Stimulated activated CD4-positive, alpha-beta T cell treated with anti-CD3 and anti-CD28 coated beads, Interleukin-12 subunit alpha, Interleukin-12 subunit beta, amount 100 ng/mL, for 24 hours (primary cell): ENCODE measurements at regions not wholly inside any gene's neighbourhood (a gene's known extent, or its start where the extent isn't known, plus 50 kb on each side); places are given as distances from the start of the nearest gene placed in this dataset.
"Not testable (repeated sequence)": the region's sequence is repeated elsewhere in the genome, so short reads cannot be mapped to it uniquely, and the experiment has no call there.

ENCODE experiments used
- DNase-seq, 2 experiments: peaks; one replicate each; pipeline ENCODE4 v3.0.0-alpha.2; 2020; ENCODE audit warnings: low read depth in 2 of 2

DNA sequence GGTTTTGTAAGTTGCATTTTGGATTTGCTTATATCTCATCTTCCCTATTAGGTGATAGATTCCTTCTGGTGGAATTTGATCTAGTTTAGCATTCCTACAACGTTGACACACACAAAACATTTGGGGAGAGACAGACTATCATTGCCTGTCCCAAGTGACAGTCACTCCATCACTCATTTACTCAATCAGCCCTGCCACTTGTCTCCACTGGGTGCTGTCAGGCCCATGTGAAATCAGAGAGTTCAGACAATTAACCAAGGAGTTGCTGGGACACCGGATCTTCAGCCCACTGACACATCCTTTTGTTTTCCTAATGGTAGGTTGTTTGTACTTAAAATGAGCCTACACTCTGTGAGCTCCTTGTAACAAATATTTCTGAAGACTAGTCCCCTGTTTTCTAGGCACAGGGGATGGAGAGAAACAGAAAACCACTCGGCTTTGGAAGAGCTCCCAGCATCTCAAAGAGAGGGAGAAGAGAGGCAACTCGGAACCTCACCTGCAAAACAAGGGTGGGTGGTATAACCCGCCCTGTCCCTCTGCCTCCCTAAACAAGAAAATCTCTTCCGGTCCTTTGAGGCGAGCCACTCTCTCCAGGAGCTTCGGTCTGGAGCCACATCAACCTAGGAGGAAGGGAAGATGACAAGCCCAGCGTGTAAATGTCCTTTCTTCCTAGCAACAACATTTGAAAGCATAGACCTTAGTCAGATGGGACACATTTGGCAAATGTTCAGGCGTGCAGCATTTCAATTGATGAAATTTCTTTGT lies 440.9 kb upstream of the KLF12 start:
- no peak for DNase-seq

DNA sequence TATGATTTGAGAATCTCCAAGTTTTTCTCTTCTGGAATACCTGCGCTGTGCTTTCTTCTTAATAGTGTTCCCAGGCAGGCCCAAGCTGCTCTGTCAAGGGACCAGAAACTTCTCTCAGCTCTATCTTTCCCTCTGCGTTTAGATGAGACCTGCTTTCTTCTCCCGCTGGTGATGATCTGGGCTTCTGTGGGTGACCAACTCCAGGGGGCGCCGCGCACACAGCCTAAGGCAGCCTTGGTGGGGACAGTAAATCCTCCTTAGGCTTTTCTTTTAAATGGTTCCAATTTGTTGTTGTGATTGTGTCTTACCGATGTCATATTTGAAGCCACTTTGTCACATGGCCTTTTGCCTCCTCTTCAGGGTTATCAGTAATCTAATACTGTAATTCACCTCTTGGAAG lies 439.4 kb upstream of the KLF12 start:
- peak in 1 of 2 experiments; percentile 8 for DNase-seq

DNA sequence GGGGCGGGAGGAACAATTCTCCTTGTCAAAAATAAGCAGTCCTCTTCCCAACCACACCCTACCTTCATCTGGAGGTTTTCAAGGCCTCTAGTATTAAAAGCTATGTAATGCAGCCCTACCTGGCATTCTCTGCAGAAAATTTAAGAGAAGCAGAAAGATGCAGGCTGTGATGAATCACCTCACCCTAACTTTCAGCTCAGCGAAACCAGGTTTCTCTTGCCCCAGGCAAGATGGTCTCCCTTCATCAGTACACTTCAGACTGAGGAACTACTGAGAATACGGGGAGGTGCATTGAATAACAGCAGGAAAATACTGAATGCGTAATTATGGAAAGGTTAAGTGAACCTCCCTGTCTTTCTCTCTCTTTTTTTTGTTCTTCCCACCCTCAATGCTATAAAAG lies 437.6 kb upstream of the KLF12 start:
- DNase-seq: no peak

DNA sequence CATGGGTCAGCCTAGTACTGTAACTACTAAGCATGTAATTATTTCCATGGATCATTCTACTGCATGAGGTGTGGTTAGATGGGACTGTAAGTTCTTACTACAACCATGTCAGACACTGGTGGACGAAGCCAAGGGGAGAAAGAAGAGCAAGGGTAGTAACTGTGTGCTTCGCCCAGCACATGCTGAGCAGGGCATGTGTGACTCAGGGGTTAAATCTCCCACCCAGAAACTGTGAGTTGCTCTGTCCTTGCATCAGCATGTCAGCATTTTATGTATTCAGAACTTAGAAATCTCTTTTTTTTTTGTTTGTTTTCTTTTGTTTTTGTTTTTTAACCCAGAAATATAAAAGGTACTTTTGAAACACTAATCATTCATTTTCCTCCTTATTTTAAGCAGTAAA lies 436.6 kb upstream of the KLF12 start:
- no peak for DNase-seq

DNA sequence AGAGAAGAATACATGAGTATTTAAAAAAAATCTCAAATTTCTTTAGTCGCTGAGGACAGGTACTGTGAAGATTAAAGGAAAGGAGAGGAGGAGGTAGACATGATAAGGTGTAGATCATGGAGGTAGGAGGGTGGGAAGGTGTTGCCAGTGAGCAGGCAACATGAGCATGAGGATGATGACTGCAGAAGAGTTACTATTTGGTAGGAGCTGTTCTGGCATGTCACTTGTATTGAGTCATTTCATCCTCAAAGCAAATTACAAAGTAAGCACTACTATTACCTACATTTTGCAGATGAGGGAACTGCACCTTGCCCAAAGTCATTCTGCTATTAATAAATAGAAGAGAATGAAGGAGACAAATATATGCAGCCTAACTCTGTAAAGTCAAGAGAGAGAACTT lies 435.8 kb upstream of the KLF12 start:
- no peak for DNase-seq

DNA sequence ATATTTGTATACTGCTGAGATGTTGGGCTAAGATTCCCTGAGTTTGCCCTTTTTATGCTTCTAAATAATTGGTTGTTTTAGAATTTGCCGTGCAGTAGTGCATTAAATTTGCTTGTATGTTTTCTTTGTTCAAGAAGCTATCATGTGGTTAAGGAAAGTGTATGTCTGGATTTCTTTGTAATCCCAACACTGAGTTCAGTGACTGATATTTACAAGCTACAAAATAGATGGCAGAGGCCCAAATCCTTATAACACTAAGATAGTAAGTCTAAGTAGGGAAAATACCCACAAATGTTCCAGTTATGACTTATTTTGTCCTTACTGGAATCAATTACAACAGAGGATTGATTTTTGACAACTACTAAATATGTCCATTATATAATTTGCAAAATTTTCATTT lies 435.0 kb upstream of the KLF12 start:
- DNase-seq: no peak

DNA sequence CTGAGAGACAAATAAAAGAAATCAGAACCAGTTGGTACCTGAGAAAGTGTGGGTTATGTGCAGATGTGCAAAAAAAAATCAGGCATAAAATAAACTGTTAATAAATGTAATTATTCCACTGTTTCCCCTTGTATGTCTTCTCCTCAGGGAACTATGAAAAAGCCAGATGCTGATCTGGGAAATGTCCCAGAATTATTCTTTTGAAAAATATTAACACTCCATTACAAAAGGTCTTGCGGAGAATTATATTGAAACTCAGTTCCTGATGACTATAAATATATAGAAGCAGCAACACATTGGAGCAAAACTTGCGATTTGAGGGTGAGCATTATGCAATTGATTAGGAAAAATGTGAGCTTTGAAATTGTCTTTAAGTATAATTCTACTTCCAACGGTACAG lies 433.3 kb upstream of the KLF12 start:
- DNase-seq: no peak

DNA sequence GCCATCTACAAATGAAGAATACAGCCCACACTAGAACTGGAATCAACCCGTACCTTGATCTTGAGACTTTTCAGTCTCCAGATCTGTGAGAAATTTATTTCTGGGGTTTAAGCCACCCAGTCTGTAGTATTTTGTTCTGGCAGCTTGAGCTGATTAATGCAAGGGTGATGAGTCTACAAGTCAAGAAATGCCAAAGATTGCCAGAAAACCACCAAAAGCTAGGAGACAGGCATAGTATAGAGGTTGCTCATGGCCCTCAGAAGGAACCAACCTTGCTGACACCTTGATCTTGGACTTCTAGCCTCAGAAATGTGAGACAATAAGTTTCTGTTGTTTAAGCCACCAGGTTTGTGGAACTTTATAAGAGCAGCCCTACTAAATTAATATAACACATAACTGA lies 428.2 kb upstream of the KLF12 start:
- no peak for DNase-seq

DNA sequence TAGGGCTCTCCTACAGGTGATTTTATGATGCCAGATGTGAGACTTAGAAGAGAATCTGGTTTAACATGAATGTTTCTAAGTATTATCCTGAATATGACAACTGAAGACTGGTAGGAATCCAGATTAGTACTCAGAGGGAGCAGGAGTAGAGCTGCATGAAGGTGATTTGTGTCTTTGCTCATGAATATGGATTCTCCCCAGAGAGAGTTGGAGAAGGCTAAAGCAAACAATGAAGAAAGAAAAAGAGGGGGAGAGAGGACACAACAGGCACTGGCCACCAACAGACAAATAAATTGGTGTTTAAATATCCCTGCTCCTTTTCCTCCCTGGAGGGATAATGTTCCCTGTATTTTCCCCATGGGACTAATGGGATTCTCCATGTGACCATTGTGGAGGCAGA lies 427.0 kb upstream of the KLF12 start:
- DNase-seq: no peak

DNA sequence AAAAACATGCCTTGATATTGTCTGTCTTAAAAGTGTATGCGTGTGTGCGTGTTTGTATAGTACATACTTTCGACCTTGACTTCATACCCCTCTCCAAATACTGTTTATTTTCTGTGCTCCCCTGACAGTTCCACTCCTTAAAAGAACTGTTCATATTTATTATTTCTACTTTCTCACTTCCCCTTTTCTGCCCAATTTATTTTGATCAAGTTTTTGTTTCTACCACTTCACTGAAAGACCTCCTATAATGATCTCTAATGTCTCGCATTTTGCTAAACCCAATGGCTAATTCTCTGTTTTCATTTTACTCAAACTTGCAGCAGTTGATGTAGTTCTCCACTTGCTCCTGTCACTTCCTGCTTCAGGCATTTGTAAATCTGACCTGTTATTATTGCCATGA lies 426.1 kb upstream of the KLF12 start:
- DNase-seq: no peak

DNA sequence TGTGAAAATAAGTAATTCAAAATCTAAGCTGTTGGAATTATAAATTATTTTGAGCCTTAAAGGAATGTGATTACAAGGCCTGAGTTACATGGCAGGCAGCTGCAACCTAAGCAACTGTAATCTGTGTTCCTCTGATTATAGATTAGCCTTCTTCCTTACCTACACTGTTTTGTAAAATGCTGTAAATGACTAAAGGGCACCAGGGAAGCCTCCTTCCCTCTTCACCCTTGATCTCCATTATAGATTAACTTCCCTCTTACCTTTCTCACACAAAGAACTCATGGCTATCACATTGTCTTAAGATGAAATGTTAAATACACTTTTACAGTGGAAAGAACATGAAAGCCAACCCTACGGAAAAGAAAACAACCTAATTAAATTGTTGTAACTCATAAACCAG lies 423.7 kb upstream of the KLF12 start:
- no peak for DNase-seq

DNA sequence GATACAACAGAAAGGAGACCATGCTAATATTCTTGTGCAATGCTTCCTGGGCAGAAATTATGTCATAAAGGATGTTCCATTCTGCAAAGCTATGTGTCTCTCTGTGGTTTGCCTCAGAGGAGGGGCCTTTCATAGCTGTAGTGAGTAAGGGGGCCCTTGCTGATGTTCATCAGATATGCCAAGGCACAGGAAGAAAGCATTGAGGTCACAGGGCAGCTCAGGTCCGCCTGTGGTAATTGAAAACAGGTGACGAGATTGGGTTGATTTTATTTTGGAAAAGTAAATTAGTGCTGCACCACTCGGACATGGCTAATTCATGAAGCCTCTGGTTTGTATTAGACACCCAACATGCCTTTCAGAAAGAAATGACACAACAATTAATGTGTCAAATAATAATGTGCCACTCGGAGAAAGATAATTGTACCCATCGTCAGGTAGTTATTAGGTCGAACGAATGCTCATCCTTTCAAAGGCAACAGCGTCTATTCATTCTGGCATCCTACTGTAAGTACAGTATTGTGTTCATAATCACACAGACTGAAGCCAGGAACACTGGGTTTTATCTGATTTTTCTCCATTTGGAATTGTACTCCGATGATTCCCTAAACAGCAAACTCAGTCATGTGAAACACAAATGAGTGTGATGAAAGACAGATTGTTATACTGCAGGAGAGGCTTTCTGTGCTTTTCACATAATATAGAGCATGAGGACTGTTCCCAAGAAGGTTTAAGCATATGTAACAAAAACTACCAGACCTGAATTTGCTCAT lies 421.6 kb upstream of the KLF12 start:
- no peak for DNase-seq

DNA sequence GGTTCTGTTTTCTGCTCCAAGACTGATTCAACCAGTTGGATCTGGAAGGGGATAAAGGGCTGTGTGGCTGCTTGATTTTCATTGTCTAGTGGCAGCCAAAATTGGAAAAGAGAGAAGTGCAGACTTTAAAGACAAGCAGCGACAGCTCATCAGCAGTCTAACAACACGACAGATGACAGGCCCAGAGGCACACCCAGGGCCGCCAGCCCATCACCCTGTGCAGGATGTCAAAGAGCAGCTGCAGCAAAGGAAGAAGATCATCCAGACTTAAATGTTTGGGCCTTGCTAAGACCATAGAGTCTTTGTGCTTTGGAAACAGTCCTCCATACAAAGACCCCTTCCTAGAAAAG lies 421.0 kb upstream of the KLF12 start:
- no peak for DNase-seq

DNA sequence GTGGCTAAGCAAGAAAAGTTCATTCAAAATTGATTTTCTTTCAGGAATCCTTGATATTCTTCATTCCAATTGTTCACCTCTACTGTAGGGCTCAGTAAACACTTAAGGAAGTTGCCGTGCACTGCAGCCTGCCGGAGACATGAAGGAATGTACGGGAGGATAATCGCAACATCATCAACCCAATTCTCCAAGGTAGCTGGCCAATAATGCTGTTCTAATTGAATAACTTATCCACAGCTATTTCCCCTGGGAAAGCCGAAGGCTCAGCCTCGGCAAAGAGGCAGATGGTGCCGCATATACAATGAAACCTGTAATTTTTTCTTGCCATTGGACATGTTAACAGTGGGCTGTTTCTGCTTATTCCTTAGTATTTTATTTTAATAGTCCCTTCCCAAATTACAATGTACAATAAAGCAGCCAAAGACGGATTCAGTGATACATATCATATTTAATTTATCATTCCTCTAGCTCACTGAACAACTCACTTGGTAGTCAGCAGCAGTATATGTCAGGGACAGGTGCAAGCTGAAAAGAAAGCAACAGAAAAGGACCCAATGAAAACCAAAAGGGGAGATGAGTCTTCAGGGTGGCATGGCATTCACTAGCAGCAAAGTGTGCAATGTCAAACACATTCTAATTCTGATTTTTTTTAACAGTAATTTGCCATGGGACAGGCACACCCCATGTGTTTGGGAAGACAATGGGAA lies 420.5 kb upstream of the KLF12 start:
- no peak for DNase-seq

DNA sequence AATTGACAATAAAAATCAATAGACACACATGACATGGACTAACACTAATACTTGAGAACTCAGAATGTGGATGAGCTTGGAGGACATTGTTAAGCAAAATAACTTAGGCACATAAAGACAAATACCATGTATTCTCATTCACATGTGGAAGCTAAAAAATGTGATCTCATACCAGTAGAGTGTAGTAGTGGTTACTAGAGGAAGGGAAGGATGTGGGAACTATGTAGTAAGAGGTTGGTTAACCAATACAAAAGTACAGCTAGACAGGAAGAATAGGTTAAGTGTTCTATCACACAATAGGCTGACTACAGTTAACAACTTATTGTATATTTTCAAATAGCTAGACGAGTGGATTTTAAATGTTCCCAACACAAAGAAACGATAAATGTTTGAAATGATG lies 415.8 kb upstream of the KLF12 start:
- DNase-seq: no peak

DNA sequence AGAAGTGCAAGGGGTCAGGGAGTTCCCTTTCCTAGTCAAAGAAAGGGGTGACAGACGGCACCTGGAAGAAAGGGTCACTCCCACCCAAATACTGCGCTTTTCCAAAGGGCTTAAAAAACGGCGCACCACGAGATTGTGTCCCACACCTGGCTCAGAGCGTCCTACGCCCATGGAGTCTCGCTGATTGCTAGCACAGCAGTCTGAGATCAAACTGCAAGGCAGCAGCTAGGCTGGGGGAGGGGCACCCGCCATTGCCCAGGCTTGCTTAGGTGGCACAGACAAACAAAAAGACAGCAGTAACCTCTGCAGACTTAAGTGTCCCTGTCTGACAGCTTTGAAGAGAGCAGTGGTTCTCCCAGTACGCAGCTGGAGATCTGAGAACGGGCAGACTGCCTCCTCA lies 402.4 kb upstream of the KLF12 start:
- not testable (repeated sequence) for DNase-seq

DNA sequence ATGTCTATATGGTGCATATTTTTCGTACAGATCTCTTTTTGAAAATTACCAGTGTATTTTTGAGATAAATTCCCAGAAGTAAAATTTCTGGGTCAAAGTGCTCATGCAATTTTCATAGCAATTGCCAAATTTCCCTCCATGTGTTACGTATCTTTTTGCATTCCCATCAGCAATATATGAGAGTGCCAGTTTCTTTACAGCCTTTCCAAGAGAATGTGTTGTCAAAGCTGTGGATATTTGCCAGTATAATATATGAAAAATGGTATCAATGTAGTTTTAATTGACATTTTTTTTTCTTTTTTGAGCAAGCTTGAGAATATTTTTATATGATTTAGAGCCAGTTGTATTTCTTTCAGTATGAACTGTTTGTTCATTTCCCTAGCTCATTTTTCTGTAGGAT lies 399.0 kb upstream of the KLF12 start:
- no peak for DNase-seq

DNA sequence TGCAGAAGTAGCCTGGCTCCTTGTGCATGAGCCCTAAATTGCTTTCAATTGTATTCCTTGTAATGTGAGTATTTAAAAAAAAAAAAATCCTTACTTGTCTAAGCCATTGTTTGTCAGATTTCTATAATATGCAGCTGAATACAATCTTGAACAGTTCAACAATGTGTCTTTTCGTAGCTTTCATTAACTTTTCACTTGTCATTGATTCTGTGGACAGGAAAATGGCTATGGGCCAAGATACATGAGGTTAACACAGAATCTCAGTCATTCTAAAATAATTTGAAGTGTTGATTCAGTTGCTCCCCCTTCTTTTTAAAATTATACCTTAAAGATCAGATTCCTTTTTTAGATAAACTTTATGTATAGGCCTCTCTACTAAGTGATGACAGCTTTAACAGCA lies 395.8 kb upstream of the KLF12 start:
- DNase-seq: no peak

DNA sequence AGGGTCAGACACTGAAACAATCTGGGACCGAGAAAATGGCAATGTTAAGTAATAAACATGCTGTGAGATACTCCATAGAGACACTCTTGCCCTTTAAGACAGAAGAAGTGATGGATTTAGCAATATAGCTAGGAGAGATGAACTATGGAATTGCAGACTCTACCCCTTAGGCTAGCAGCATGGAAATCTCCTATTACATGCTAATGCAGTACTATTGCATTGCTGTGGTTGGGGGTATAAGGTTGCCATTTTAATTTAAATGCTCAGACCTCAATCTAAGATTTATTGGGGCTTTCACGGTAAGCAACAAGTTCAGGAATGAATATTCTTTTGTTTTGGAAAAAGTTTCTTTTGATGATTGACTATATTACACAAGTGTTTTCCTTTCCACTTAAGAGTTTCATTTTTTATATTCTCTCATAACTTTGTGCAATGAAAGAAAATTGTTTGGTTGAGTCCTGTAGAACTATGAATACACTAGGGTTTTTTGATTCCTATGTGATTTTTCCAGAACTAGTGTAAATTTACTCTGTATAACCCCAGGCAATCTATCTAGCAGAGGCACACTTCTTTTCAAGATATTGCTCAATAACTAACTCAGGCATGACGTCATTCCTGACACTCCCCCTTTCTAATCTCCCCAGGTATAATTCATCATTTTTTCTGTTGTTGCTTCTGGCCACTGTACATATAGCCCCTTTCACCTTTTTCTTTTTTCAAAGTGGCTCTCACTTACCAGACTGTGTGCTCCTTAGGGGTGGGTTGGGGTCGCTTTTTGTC lies 394.7 kb upstream of the KLF12 start:
- no peak for DNase-seq

DNA sequence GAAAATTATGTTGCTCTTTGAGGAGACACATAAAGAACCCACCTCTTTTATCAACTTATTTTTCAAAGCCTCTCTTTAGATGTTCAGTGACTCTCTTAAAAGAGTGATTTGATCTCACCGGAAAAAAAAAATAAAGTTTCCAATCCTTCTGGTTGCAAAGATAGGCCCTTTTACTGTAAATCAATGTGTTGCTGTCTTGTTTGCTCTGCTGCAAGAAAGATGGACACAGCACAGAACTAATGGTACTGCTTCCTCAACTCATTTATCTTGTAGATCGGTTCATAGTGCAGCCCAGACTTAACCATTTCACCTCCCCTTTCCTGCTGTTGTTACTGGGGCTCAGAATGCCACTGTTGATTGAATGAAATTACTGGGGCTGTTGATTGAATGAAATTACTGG lies 388.9 kb upstream of the KLF12 start:
- no peak for DNase-seq

DNA sequence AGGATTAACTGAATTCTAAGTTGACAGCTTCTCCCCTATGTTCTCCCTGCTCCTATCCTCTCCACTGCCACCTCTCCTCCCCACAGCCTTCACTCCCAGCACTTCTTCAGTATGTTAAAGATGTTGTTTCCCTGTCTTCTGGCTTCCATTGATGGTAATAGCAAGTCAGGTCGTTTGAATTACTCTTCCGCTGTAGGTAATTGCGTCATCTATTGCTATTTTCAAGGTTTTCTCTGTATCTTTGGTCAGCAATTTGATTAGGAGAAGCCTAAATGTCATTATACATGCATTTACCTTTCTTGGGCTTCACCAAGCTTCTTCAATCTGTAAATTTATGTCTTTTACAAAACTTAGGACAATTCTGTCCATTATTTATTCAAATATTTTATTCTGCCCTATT lies 377.3 kb upstream of the KLF12 start:
- DNase-seq: no peak

DNA sequence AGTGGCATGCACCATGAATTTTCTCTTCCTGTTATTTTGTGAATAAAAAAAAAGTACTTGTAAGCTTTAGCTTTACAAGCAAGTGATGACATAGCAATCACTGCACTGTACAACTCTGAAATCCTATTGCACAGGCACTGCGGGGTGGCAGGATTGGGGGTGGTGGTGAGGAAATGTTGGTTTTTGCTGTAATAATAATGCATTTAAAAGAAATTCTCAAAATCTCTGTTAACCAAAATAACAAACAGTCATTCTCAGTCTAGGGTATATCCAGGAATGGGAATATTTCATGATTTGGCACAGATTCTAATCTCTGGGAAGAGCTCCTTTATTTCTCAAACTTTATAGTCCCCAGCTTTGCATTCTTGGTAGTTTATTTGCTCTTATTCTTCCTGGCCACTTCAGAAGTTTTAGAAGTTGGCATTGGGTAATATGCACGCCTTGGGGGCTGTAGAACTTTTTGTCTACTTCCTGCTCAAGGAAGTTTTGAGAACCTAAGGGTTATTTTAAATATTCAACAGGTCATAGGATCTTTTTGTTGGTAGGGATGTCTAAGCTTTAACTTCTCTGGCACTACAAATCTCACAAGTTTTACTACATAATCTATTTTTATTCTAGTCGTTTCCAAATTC lies 353.0 kb upstream of the KLF12 start:
- DNase-seq: no peak
